HL-60 (cell line): ENCODE measurements at regions not wholly inside any gene's neighbourhood (a gene's known extent, or its start where the extent isn't known, plus 50 kb on each side); places are given as distances from the start of the nearest gene placed in this dataset.

Experiments used
- DNase-seq, 2 experiments: peaks; one replicate each; pipeline ENCODE4 v3.0.0-alpha.2; 2010 to 2020; ENCODE audit warnings: low read depth in 1 of 2, low spot score in 1 of 2
- H3K27ac ChIP-seq: fragments of 250-450 bp; sonication (Bioruptor Pico); replicated peaks from 2 replicates; pipeline ENCODE4 v1.5.1; 2020; ENCODE audit warnings: mild to moderate bottlenecking, moderate library complexity
- H3K27me3 ChIP-seq: fragments of 250-450 bp; sonication (Bioruptor Pico); 2 replicates; pipeline ENCODE4 v1.5.1; 2021; ENCODE audit warnings: mild to moderate bottlenecking, moderate library complexity; ENCODE audit not compliant: insufficient read depth, poor library complexity, severe bottlenecking
- H3K4me3 ChIP-seq: replicated peaks from 2 replicates; pipeline ENCODE4 v1.5.1; 2011; ENCODE audit warnings: mild to moderate bottlenecking, control low read depth, low read length; ENCODE audit not compliant: insufficient read depth
- GABPA ChIP-seq: IDR thresholded peaks from 2 replicates; pipeline ENCODE4 v1.6.1; 2012; ENCODE audit warnings: low read depth
- POLR2AphosphoS5 ChIP-seq: IDR thresholded peaks from 2 replicates; pipeline ENCODE4 v1.6.1; 2012; ENCODE audit warnings: low read depth
- SPI1 ChIP-seq: IDR thresholded peaks from 2 replicates; pipeline ENCODE4 v1.6.1; 2012; ENCODE audit warnings: low read depth, mild to moderate bottlenecking, borderline replicate concordance
- TF ChIP-seq, protein P1 (sequence below): IDR thresholded peaks from one replicate; pipeline ENCODE4 v1.5.1; 2011; ENCODE audit warnings: low read length, control low read depth, inconsistent platforms; ENCODE audit not compliant: insufficient read depth
- TF ChIP-seq, protein P2 (sequence below): IDR thresholded peaks from 2 replicates; pipeline ENCODE4 v1.6.1; 2012; ENCODE audit warnings: low read depth; ENCODE audit not compliant: insufficient replicate concordance

DNA sequence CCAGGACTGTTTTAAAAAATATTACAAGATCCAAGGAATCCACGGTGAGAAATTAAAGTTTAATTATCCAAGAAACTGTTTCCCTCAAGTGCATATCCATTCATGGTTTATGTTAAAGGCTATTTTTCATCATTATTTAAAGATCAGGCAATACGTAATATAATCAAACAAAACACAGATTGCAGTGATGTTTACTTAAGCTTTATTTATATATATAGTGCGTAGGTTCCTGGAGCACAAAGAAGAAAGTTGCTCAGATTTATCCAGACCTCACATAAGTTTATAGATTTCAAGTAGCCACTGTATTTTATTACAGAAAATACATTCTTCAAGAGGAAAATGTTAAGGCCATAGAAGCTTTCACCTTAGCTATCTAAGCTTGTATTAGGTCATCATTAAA lies 210.0 kb upstream of the KLF14 start:
- Histone ChIP-seq H3K27ac (peak overlapping the region; percentile 63), H3K4me3 (no peak overlapping the region), H3K27me3 (no peaks in the 10 kb centered on the region)
- no peak for TF ChIP-seq GABPA
- no peak for DNase-seq

GRCh38 chr7:130944997-130945396 lies 211.0 kb upstream of the KLF14 start:
- no peaks in the 10 kb centered on the region for H3K27me3 ChIP-seq
- H3K4me3 ChIP-seq = no peak overlapping the region
- no peak overlapping the region for H3K27ac ChIP-seq
- TF ChIP-seq, protein P1, sequence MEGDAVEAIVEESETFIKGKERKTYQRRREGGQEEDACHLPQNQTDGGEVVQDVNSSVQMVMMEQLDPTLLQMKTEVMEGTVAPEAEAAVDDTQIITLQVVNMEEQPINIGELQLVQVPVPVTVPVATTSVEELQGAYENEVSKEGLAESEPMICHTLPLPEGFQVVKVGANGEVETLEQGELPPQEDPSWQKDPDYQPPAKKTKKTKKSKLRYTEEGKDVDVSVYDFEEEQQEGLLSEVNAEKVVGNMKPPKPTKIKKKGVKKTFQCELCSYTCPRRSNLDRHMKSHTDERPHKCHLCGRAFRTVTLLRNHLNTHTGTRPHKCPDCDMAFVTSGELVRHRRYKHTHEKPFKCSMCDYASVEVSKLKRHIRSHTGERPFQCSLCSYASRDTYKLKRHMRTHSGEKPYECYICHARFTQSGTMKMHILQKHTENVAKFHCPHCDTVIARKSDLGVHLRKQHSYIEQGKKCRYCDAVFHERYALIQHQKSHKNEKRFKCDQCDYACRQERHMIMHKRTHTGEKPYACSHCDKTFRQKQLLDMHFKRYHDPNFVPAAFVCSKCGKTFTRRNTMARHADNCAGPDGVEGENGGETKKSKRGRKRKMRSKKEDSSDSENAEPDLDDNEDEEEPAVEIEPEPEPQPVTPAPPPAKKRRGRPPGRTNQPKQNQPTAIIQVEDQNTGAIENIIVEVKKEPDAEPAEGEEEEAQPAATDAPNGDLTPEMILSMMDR = no peak
- no peak for DNase-seq

DNA sequence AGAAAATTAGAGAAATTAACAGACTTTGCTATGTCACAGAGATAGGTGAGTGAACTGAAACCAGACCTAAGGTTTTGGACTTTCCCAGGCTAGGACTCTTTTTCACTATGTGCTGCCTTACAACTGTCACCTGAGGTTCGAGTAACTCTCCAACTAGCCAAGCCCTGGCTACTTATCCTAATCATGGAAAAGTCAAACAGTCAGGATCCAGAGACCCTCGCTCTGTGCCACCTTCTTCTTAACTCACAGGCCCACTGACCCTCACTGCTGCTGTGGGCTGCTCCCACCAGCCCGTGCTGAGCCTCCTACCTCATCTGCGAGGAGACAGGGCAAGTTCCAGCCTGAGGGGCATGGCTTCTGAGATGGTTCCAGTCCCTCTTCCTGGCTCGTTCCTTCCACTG lies 211.4 kb upstream of the KLF14 start:
- H3K27ac ChIP-seq = no peak overlapping the region
- H3K4me3 ChIP-seq = no peak overlapping the region
- no peak for DNase-seq
- TF ChIP-seq SPI1 = no peak
- TF ChIP-seq, protein P2, sequence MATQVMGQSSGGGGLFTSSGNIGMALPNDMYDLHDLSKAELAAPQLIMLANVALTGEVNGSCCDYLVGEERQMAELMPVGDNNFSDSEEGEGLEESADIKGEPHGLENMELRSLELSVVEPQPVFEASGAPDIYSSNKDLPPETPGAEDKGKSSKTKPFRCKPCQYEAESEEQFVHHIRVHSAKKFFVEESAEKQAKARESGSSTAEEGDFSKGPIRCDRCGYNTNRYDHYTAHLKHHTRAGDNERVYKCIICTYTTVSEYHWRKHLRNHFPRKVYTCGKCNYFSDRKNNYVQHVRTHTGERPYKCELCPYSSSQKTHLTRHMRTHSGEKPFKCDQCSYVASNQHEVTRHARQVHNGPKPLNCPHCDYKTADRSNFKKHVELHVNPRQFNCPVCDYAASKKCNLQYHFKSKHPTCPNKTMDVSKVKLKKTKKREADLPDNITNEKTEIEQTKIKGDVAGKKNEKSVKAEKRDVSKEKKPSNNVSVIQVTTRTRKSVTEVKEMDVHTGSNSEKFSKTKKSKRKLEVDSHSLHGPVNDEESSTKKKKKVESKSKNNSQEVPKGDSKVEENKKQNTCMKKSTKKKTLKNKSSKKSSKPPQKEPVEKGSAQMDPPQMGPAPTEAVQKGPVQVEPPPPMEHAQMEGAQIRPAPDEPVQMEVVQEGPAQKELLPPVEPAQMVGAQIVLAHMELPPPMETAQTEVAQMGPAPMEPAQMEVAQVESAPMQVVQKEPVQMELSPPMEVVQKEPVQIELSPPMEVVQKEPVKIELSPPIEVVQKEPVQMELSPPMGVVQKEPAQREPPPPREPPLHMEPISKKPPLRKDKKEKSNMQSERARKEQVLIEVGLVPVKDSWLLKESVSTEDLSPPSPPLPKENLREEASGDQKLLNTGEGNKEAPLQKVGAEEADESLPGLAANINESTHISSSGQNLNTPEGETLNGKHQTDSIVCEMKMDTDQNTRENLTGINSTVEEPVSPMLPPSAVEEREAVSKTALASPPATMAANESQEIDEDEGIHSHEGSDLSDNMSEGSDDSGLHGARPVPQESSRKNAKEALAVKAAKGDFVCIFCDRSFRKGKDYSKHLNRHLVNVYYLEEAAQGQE = no peak
- TF ChIP-seq GABPA = no peak
- TF ChIP-seq POLR2AphosphoS5 = no peak
- TF ChIP-seq, protein P1 = no peak
- H3K27me3 ChIP-seq = no peaks in the 10 kb centered on the region

- no peak overlapping the region for H3K27ac ChIP-seq
- no peak for TF ChIP-seq POLR2AphosphoS5
- TF ChIP-seq, protein P2 = no peak
- TF ChIP-seq SPI1 = no peak
- TF ChIP-seq, protein P1 = no peak
- TF ChIP-seq GABPA = no peak
Measured at GRCh38 chr7:130946114-130946513, 212.1 kb upstream of the KLF14 start.

More at GRCh38 chr7:130946114-130946513, 212.1 kb upstream of the KLF14 start:
- no peak overlapping the region for H3K4me3 ChIP-seq
- no peak for DNase-seq
- no peaks in the 10 kb centered on the region for H3K27me3 ChIP-seq
